NCI-H69 (cell line): ENCODE measurements at regions not wholly inside any gene's neighbourhood (a gene's known extent, or its start where the extent isn't known, plus 50 kb on each side); places are given as distances from the start of the nearest gene placed in this dataset.
A peak's percentile ranks its signal among the peaks of the same experiment; 100 is the strongest.
"Not testable (repeated sequence)": the region's sequence is repeated elsewhere in the genome, so short reads cannot be mapped to it uniquely, and the experiment has no call there.

Experiments
- DNase-seq: peaks from one replicate; lab custom pipeline; 2025; lab: John Stamatoyannopoulos, UW

DNA sequence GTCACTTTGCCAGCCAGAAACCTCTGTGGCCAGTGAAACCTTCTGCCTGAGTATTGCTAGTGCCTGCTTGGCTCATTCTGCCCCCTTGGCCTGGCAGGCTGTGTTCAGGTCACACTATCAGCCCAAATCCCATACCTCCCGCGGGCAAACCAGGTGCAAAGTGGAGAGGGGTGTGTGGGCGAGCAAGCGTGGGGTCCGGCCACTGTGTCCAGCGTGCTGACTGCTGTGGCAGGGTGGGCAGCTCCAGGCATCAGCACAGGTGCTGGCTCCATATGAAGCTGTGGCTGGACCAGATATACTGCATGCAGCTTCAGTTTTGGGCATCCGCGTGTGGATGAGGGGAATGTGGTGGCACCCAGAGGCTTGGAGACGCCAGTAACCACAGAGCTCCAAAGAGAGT lies 576.5 kb upstream of the EDIL3 start:
- DNase-seq: no peak

DNA sequence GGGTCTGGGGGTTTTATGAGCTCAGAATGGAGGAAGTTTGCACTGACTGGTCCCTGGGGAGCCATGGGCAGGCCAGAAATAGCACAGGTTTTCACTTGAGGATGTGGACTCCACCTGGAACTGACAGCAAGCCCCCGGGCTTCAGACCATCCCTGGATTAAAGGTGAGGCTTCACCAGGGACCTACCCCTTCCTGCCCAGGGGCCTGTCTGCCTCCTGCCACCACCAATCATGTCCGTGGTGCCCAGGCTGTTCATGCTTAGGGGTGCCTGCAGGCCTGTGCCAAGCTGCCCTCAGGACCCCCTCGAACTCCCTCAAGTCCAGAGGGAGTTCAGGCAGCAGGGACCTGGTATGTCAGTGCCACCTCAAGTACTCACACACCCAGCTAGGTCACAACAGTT lies 577.2 kb upstream of the EDIL3 start:
- DNase-seq: no peak

DNA sequence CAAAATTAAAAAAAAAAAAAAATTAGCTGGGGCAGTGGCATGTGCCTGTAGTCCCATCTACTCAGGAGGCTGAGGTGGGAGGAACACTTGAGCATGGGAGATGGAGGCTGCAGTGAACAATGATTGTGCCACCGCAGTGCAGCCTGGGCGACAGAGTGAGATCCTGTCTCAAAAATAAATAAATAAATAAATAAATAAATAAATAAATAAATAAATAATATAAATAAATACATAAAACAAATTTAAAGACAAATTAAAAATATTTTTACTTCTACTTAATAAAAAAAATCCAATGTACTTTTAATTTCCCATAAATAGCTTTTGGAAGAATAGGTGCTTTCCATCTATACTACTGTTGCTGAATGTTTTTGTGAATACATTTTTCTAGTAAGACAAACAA lies 598.4 kb upstream of the EDIL3 start:
- DNase-seq: no peak

DNA sequence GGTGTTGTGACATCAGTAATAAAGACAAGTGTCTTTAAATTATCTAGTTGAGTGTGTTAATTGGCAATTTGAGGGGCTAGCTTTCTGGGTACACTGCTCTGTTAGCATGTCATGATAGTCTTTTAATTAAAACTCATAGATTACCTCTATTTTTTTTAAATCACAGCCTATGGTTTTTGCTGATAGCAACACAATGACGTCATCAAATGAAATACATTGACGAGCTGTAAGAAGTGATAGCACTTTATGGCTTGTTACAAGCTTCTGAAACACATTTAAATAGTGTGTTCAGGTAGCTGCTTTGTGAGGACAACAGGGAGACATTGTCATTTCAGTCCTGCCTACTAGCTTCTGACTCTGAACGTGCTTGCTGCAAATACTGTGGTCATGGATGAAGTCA lies 600.5 kb upstream of the EDIL3 start:
- DNase-seq: no peak

DNA sequence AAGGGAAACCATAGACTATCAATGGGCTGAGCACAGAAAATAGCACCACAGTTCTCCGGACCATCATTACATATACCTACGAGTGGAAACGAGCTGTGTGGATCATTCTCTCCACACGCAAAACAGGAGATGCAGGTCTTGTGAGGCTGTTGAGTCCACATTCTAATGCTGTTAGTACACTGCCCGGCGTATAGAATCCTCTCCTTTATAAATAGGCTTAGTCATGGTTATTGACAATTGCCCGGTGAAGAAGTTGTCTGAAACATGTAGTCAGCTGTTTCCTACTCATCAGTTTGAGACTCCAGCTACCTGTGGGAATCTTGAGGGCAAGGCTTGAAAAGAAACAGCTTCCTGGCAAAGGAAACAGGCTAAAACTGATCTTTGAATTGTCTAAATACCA lies 602.0 kb upstream of the EDIL3 start:
- DNase-seq: no peak

DNA sequence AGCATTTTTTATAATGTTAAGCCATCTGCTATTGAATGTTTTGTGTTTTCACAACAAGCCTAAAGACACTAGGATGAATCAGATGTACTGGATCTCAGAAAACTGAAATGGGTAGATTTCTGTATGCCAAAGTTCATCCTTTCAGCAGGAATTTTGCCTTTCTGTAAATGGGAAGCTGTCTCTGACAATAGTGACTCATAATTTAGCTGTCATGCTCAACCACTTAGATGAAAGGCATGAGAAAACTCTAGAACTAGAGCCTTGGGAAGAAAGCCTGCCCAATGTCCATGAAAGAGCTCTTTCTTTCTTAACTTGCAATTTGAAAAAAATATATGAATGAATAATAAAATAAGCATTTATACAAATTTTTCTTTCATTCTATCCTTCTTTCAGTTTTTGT lies 616.0 kb upstream of the EDIL3 start:
- DNase-seq: no peak

DNA sequence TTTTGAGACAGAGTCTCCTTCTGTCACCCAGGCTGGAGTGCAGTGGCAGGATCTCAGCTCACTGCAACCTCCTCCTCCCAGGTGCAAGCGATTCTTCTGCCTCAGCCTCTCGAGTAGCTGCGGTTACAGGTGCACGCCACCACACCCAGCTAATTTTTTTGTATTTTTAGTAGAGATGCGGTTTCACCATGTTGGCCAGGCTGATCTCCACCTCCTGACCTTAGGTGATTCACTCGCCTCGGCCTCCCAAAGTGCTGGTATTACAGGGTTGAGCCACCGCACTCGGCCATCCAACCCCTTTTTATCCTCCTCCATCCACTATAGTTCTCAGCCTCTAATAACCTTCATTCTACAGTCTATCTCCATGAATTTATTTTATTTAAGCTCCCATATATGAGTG lies 617.3 kb upstream of the EDIL3 start:
- DNase-seq: not testable (repeated sequence)

DNA sequence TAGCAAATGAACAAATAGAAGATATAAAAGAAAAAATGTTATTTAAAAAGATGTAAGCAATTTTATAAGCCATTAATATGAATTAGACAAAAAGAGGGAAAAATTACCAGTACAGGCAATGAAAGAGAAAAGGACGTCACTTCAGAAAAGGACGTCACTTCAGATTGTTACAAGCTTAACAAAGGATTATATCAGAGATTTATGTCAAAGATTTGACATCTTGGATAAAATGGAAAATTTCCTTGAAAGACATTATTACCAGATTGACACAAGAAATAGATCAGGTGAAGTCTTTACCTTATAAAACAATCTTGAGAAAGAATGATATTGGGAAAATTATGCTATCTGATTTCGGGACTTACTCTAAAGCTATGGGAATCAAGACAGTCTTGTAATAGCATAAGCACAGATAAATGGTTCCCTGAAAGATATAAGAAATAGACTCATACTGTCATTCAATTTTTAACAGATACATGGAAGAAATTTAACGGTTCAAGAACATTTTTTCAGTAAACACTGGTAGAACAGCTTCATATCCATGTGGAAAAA lies 625.4 kb upstream of the EDIL3 start:
- no peak for DNase-seq

DNA sequence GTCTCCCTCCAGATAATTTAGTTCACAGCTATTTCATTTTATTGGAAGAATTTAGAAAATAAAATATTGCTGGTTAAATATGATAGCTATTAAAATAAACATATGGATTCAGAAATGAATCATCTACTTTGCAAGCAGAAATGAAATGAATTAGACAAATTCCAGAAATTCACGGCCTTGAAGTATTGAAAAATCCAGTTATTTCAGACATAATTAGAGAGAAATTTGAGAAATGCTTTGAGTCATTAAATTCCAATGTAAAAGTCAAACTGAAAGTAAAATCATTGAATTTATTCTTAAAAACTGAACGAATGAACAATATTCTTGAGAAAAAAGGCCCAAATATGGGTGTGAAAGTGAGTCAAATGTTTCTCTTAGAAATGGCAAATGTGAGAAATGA lies 632.6 kb upstream of the EDIL3 start:
- DNase-seq: no peak

DNA sequence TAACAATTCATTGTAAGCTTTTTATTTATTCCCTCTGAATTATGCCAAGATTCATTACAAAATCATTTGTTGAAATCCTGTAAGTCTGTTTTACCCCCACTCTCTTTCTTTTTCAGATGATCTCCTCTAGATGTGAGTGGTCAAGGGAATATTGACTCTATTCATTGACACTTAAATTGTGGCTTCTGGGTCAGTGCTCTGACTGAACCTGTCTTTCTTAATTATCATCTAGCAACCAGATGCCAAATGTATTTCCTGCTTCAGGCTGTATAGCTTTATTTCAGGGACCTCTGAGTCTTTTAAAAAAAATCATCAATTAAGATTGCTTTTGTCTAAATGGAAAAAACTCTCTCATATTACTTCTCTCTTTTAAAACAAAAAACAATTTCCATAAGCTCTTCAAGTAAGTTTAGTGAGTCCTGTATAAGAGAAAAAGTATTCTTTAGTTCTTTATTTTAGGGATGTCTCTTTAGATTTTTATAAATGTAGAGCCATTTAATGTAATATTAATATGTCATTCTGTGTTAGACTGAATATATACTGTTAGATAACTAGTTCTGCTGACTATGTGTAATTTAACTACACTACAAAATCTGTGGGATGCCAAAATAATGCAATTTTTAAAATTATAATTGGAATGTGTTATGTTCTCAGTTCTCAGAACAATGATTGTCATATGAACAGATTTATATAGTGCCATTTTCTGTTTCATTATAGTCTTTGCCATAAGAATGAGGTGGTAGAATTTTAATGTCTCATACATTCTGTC lies 645.8 kb upstream of the EDIL3 start:
- DNase-seq: peak; percentile 86

DNA sequence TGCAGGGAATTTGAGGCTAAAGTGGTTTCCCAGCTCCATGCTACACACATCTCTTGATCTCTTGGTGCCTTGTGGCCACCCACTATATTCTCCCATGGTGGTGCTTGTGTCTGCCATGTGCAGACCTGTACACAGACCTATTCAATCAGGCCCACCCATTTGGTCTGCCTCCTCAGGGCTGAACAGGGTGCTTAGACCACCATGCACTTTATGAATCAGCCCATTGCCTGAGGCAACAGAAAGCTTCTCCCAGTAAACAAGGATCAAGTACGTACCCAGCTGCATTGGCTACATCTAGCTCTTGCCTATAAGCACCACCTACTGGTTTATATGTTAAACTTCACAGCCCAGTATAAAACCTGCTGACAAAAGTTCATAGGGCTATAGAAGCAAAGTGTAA lies 664.3 kb upstream of the EDIL3 start:
- DNase-seq: peak; percentile 87

DNA sequence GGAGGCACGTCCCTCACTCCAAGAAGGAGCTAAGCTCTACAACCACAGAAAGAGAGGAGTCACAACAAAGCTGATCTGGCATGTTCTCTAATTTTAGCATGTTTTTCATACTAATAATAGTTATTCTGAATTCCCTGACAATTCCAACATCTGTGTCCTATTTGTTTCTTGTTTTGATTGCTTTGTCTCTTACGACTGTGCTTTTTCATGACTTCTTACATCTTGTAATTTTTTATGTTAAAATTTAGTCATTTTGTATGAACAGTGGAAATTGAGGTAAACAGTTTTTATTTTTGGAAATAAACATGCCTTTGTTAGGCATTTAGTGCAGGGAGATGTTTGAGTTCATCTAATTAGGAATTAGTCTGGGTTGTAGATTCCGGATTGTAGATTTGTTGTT lies 668.1 kb upstream of the EDIL3 start:
- no peak for DNase-seq

DNA sequence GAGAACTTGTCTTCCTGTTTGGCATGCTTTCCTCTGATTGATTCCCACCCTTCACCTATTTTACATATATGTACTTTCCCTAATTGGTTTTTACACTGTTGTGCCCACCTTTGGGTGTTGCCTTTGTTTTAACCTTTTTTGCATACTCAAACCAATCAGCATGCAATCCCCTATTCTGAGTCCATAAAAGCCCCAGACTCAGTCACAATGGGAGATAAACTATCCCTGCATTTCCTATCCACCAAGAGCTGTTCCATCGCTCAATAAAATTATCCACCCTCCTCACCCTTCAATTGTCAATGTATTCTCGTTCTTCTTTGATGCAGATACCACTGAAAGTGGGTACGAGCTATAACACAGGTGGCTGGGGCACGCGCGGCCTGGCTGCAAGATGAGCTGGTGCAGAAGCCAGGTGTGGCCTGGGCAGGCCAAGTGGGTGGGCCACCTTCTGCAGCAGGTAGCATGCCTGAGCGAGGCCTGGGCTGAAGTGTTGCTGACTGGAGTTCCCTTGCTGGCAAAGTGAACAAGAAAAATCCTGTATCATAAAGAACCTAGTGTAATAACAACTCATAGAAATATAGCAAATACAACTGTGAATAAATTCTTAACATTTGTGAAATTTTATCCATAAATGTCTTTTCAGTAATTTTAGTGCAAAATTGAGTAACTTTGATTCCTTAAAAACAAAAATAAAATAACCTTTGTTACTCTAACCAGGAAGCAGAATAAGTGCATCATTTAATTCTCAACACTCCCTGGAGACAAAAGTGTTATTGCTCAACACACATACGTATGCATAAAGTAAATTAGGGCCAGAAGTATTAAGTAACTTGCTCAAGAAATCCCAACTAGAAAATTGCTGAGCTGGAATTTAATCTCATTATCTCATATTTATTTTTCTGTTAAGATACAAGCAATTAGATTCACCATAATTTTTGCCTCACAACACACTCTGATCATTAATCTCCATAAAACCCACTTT lies 685.3 kb upstream of the EDIL3 start:
- DNase-seq: no peak

DNA sequence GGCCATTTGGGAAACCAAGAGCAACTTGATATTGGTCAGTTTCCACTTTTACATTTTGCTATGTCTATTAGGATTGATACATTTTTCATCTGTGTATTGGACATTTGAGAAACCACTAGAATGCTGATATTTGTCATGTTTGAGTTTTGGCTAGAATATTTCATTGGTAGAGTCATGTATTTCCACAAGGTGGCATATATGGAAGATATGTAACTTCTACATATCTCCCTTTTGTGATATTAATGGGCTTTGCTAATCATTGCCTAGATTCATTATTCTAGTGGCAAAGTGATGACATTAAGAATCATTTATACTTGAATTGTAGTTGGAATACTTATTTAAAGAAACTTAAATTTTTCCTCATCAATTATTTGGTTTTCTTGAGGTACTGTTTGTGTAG lies 692.9 kb upstream of the EDIL3 start:
- peak; percentile 13 for DNase-seq

DNA sequence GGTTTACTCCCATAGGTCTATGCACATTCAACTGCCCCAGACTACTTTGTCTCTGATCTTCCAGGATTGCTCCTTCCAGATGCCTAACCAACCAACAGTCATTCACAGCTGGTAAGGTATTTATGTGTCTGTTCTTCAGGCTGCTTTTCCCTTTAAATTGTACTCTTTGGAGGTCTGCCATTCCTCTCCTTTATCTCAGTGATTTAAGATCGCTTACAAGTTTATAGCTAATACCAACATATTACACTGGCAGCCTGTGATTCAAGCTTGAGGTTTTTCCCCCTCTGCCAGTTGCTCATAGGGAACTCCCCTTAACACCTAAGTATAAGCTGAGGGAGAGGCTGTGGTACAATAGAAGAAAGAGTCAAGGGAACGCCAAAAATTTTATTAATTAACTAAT lies 711.7 kb upstream of the EDIL3 start:
- no peak for DNase-seq

DNA sequence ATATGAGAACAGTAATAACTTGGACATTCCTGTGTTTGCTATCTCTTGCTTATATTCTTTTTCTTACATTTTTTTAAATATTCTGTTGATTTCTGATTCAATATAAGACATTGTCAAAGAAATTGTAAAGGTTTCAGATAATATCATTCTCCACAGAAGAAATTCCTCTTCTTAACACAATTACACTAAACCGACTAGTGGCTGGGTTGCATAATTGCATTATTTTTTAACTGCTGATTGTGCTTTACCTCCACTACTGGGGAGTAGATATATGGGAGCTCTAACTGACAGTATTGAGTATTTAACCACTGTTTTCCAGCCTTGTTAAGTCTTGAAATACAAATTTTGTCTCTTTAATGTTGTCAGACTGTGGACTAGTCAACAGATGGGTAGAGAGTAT lies 723.8 kb upstream of the EDIL3 start:
- peak; percentile 22 for DNase-seq

DNA sequence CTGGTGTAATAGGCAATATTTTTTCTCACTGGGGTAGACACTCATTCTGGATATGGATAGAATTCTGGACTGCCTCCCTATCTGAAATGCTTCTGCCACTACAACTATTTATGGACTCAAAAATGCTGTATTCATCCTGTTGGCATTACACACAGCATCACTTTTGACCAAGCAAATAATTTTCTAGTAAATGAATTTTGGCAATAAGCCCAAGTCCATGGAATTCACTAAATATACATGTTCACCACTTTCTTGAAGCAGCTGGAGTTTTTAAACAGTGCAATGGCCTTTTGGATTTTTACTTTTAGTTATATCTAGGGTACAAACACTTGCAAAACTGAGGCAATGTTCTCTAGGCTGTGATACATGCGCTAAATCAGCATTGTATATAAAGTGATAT lies 724.9 kb upstream of the EDIL3 start:
- DNase-seq: no peak

DNA sequence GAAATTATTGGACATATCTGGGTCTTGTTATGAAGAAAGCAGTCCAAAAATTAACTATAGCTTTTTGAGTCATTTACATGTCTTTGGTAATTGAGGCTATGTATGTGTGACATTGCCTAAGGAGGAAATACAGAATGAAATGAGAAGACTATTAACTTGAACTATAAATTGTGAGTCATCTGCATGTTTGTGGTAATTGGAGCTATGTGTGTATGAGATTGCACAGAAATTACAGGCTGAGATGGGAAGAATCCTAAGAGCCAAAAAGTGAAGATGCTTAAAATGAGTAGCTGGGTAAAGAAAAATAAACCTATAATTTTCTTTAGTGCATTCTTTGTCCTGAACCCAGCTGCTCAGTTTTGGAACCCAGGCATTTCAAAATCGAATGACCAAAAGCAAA lies 747.6 kb upstream of the EDIL3 start:
- peak; percentile 67 for DNase-seq

DNA sequence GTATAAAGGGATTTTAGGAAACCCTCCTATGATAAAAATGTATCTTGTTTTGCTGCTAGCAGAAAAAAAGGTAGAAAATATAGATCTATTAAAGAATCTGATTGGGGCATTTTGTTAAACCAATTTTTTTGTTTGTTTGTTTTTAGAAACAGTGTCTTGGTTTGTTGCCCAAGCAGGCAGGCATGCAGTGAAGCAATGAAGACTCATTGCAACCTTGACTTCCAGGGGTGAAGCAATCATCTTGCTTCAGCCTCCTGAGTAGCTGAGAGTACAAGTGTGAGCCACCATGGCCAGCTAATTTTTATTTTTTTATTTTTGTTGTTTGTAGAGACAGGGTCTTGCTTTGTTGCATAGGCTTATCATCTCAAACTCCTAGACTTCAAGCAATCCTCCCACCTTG lies 755.8 kb upstream of the EDIL3 start:
- no peak for DNase-seq

DNA sequence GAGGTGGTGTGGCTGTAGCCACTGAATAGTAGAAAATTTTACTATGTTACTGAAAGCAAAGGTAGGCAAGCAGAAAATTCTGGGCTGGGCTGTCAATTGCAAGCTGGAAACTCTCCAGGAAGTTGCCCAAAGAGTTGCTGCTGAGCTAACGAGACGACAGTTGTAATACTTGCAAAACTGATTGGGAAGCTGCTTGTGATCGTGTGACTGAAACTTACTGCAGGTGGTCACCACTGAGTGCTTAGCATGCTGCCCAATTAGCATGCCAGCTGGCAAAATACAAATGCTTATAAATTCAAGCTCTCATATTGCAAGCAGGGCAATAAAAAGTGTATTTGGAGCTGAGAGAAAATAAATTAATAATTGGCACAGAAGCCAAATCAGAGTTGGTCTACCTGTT lies 758.5 kb upstream of the EDIL3 start:
- peak; percentile 81 for DNase-seq

DNA sequence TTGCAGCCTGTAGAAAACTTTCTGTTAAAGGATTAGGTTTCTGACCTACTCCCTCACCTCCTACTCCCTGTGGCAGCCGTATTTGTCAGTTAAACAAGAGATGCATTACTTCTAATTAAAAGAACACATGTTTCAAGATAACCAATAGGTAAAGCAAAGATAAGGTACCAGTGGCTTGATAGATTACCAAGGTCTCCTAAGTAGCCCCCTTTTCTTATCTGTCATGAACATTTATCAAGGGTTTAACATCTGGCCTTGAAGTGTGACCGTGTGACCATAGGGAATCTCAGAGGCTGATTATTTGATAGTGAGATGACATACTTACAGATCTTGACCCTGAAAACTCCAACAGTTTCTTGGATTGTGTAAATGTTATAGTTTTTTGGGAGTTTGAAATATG lies 764.0 kb upstream of the EDIL3 start:
- DNase-seq: no peak

DNA sequence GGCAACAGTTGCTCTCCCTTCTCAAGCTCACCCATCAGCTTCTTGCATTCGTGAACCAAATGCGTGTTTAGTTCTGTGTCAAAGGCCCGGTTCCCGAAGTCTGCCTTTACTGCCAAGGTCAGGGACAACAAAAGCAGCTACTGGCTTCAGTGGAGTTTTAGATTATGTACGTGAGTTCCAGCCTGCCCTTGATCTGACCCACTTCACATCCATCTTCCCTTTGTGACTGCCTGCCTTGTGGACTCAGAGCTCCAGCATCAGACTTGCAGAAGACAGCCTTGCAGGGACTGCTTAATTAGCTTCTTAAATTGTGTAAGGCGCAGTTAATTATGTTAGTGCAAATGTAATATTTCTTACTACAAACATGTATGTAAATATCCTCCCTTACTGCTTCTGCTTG lies 774.7 kb upstream of the EDIL3 start:
- DNase-seq: peak; percentile 30

DNA sequence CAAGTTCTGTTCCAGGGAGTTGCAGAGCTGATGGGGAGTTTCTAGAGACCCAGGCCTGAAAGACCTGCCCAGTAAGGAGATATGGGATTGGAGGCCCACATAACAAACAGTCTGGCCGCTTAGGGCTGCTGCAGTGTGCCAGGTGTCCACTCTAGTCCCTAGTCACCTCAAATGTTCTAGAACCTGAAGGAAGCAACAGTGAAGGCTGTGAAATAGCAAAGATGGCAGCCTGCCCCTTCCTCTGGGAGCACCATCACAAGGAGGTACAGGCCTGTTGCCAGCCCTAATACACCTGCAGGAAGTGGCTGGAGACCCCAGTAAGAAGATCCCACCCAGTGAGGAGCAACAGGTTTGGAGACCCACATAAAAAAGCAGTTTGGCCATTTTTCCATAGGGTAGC lies 783.8 kb upstream of the EDIL3 start:
- DNase-seq: no peak
